ENCODE measurements at regions not wholly inside any gene's neighbourhood (a gene's known extent, or its start where the extent isn't known, plus 50 kb on each side); places are given as distances from the start of the nearest gene placed in this dataset.

DNA sequence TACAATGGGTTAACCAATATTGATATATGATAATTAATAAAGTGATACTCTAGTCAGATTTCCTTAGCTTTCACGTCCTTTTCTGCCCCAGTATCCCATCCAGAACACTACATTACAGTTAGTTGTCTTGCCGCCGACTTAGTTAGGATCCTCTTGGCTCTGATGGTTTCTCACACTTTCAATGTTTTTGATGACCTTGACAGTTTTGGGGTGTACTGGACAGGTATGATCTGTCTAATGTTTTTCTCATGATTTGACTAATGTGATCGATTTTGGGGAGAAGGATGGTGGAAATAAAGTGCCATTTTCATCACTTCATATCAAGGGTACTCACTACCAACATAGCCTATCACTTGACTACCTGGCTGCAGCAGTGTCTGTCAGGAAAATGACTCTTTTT is 245.0 kb upstream of the TMC3 start:
- TF ChIP-seq POLR2A (IDR thresholded peaks at IDR 0.05) = no peak
- TF ChIP-seq, protein P1, sequence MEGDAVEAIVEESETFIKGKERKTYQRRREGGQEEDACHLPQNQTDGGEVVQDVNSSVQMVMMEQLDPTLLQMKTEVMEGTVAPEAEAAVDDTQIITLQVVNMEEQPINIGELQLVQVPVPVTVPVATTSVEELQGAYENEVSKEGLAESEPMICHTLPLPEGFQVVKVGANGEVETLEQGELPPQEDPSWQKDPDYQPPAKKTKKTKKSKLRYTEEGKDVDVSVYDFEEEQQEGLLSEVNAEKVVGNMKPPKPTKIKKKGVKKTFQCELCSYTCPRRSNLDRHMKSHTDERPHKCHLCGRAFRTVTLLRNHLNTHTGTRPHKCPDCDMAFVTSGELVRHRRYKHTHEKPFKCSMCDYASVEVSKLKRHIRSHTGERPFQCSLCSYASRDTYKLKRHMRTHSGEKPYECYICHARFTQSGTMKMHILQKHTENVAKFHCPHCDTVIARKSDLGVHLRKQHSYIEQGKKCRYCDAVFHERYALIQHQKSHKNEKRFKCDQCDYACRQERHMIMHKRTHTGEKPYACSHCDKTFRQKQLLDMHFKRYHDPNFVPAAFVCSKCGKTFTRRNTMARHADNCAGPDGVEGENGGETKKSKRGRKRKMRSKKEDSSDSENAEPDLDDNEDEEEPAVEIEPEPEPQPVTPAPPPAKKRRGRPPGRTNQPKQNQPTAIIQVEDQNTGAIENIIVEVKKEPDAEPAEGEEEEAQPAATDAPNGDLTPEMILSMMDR (IDR thresholded peaks at IDR 0.05) = no peak

All from right lobe of liver (tissue), 4 donors.